ENCODE measurements at regions not wholly inside any gene's neighbourhood (a gene's known extent, or its start where the extent isn't known, plus 50 kb on each side); places are given as distances from the start of the nearest gene placed in this dataset.

DNA sequence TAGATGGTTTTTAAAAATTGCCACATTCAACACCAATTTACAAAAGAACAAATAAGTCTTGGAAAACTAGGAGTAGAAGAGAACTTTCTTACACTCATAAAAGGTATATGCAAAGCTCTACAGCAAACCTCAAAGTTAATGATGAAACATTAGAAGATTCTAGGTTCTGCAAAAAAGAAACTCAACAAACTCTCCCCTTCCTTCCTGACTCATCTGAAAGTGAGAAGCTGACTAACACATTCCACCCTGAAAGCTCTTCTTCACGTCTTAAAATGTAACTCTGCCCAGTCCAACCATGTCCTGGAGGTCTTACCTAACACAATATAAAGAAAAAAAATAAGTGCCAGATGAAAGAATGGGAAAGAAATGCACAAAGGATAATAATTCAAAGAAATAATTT is 218.9 kb upstream of the ISX start:
- Histone ChIP-seq H3K27ac (ENCODE audit: low read depth, low read length) (no peak overlapping the region), H3K4me3 (replicated peaks in 1 of 2; ENCODE audit: low read depth in 1 of 2, low read length in 2 of 2) (no peak overlapping the region), H3K9me2 (ENCODE audit: insufficient read depth) (no peaks in the 10 kb centered on the region), H3K9me3 (ENCODE audit: control insufficient read depth in 1 of 2, insufficient read depth in 1 of 2, low read depth in 1 of 2, low read length in 2 of 2) (no peaks in the 10 kb centered on the region), H2AFZ (ENCODE audit: low read depth, low read length, poor library complexity, severe bottlenecking) (no peak overlapping the region), H3K9ac (ENCODE audit: low read length) (no peak overlapping the region), H3K27me3 (ENCODE audit: insufficient read depth, low read length) (no peaks in the 10 kb centered on the region), H4K20me1 (ENCODE audit: insufficient read depth) (no peaks in the 10 kb centered on the region), H3K4me2 (ENCODE audit: low read length) (no peak overlapping the region), H3K4me1 (ENCODE audit: control insufficient read depth in 1 of 2, insufficient read depth in 2 of 2, low read length in 2 of 2) (no peaks in the 10 kb centered on the region), H3K36me3 (ENCODE audit: control insufficient read depth in 1 of 2, insufficient read depth in 2 of 2, low read length in 2 of 2) (no peaks in the 10 kb centered on the region), H3K79me2 (ENCODE audit: insufficient read depth, low read length) (no peaks in the 10 kb centered on the region)
- RAD21 ChIA-PET (ENCODE audit: low non-redundant PET in 1 of 2, low total read pairs in 2 of 2, uncharacterized antibody in 2 of 2, unreplicated experiment in 2 of 2), result no interaction called here
- DNase-seq (ENCODE audit: low read depth, low spot score), result no peak
- no TSS peak for BruUV-seq (replicated peaks)
- POLR2A ChIA-PET, result no interaction called here
- intact Hi-C loops (cut with micrococcal nuclease), result no loop called here
- TF ChIP-seq ELF1 (IDR thresholded peaks at IDR 0.05; ENCODE audit: borderline replicate concordance, low read depth) (no peak), YY1 (IDR thresholded peaks at IDR 0.05; ENCODE audit: extremely low read depth, insufficient replicate concordance, low read depth, low read length) (no peak), EGR1 (IDR thresholded peaks at IDR 0.05; ENCODE audit: low read depth) (no peak), JUND (IDR thresholded peaks at IDR 0.05) (no peak), SP1 (IDR thresholded peaks at IDR 0.05; ENCODE audit: low read depth) (no peak), EZH2phosphoT487 (IDR thresholded peaks at IDR 0.05; ENCODE audit: borderline replicate concordance) (no peak), POLR2A (IDR thresholded peaks at IDR 0.05; ENCODE audit: borderline replicate concordance, extremely low read depth, insufficient read depth, insufficient read length) (no peak), POLR2AphosphoS5 (IDR thresholded peaks at IDR 0.05; ENCODE audit: low read depth, low read length) (no peak), ZNF274 (IDR thresholded peaks at IDR 0.05; ENCODE audit: low read depth, low read length) (no peak), SRF (IDR thresholded peaks at IDR 0.05; ENCODE audit: low read depth) (no peak), RAD21 (IDR thresholded peaks at IDR 0.05; ENCODE audit: low read depth) (no peak), TCF7L2 (IDR thresholded peaks at IDR 0.05; ENCODE audit: borderline replicate concordance, extremely low read depth, insufficient read depth, insufficient read length) (no peak), CEBPB (IDR thresholded peaks at IDR 0.05; ENCODE audit: low read depth) (no peak), CBX3 (IDR thresholded peaks at IDR 0.05; ENCODE audit: low read depth) (no peak)
- TF ChIP-seq, protein P1, sequence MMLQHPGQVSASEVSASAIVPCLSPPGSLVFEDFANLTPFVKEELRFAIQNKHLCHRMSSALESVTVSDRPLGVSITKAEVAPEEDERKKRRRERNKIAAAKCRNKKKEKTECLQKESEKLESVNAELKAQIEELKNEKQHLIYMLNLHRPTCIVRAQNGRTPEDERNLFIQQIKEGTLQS (IDR thresholded peaks at IDR 0.05), result no peak
- TF ChIP-seq, protein P2, sequence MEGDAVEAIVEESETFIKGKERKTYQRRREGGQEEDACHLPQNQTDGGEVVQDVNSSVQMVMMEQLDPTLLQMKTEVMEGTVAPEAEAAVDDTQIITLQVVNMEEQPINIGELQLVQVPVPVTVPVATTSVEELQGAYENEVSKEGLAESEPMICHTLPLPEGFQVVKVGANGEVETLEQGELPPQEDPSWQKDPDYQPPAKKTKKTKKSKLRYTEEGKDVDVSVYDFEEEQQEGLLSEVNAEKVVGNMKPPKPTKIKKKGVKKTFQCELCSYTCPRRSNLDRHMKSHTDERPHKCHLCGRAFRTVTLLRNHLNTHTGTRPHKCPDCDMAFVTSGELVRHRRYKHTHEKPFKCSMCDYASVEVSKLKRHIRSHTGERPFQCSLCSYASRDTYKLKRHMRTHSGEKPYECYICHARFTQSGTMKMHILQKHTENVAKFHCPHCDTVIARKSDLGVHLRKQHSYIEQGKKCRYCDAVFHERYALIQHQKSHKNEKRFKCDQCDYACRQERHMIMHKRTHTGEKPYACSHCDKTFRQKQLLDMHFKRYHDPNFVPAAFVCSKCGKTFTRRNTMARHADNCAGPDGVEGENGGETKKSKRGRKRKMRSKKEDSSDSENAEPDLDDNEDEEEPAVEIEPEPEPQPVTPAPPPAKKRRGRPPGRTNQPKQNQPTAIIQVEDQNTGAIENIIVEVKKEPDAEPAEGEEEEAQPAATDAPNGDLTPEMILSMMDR (IDR thresholded peaks at IDR 0.05 in 2 of 3, conservative IDR thresholded peaks at IDR 0.05 in 1 of 3; ENCODE audit: borderline replicate concordance in 1 of 3, insufficient read depth in 1 of 3, low read depth in 2 of 3, low read length in 2 of 3), result no peak
- TF ChIP-seq, protein P3, sequence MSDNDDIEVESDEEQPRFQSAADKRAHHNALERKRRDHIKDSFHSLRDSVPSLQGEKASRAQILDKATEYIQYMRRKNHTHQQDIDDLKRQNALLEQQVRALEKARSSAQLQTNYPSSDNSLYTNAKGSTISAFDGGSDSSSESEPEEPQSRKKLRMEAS (IDR thresholded peaks at IDR 0.05), result no peak
- no peak for ATAC-seq
- CTCF ChIA-PET, result no interaction called here
